ENCODE measurements at regions not wholly inside any gene's neighbourhood (a gene's known extent, or its start where the extent isn't known, plus 50 kb on each side); places are given as distances from the start of the nearest gene placed in this dataset.

DNA sequence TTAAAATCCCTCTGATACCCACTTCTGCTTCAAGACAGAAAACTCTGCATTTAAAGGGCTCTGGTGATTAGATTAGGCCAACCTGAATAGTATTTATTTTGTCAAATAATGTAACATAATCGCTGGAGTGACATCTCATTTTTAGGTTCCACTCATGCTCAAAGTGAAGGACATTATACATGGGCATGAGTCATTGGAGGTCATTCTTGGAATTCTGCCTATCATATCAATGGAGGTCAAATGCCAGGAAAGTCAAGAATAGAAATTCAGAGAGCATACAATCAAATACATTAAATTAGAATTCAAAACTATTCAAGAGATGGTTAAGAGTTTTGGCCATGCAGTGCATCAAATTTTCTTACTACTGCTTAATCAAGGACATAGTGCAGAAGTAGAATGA lies 50.8 kb upstream of the PRSS1 start:
- H3K4me3 Mint-ChIP-seq (ENCODE audit: unreplicated experiment), result no peak overlapping the region
- H3K36me3 Mint-ChIP-seq (ENCODE audit: low read depth, unreplicated experiment), result no peaks in the 10 kb centered on the region
- no peaks in the 10 kb centered on the region for H3K9me3 Mint-ChIP-seq (ENCODE audit: unreplicated experiment)
- TF ChIP-seq, protein P1, sequence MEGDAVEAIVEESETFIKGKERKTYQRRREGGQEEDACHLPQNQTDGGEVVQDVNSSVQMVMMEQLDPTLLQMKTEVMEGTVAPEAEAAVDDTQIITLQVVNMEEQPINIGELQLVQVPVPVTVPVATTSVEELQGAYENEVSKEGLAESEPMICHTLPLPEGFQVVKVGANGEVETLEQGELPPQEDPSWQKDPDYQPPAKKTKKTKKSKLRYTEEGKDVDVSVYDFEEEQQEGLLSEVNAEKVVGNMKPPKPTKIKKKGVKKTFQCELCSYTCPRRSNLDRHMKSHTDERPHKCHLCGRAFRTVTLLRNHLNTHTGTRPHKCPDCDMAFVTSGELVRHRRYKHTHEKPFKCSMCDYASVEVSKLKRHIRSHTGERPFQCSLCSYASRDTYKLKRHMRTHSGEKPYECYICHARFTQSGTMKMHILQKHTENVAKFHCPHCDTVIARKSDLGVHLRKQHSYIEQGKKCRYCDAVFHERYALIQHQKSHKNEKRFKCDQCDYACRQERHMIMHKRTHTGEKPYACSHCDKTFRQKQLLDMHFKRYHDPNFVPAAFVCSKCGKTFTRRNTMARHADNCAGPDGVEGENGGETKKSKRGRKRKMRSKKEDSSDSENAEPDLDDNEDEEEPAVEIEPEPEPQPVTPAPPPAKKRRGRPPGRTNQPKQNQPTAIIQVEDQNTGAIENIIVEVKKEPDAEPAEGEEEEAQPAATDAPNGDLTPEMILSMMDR (IDR thresholded peaks at IDR 0.05; ENCODE audit: unreplicated experiment), result no peak
- H3K27me3 Mint-ChIP-seq (ENCODE audit: unreplicated experiment), result peaks cover 5% of the 10 kb centered on the region
- no peaks in the 10 kb centered on the region for H3K4me1 Mint-ChIP-seq (ENCODE audit: unreplicated experiment)
- H3K27ac Mint-ChIP-seq (ENCODE audit: unreplicated experiment), result no peak overlapping the region
- no peak for DNase-seq (ENCODE audit: low spot score)

DNA sequence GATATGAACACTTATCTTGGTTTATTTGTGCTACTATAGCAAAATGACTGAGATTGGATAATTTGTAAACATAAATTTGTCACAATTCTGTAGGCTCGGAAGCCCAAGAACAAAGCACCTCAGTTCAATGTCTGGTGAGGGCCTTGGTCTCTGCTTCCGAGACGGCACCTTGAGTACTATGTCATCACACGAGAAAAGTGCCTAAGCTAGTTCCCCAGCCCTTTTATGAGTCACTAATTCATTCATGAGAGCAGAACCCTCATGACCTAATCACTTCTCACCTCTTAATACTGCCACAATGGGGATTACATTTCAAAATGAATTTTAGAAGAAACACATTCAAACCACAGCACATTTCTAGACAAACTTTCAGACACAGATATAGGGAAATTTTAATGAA lies 52.0 kb upstream of the PRSS1 start:
- TF ChIP-seq, protein P1 (IDR thresholded peaks at IDR 0.05; ENCODE audit: unreplicated experiment), result no peak
- no peak overlapping the region for H3K27ac Mint-ChIP-seq (ENCODE audit: unreplicated experiment)
- no peak for DNase-seq (ENCODE audit: low spot score)
- no peak overlapping the region for H3K4me3 Mint-ChIP-seq (ENCODE audit: unreplicated experiment)
- H3K36me3 Mint-ChIP-seq (ENCODE audit: low read depth, unreplicated experiment), result no peaks in the 10 kb centered on the region
- H3K27me3 Mint-ChIP-seq (ENCODE audit: unreplicated experiment), result no peaks in the 10 kb centered on the region
- H3K4me1 Mint-ChIP-seq (ENCODE audit: unreplicated experiment), result no peaks in the 10 kb centered on the region
- H3K9me3 Mint-ChIP-seq (ENCODE audit: unreplicated experiment), result no peaks in the 10 kb centered on the region

- DNase-seq (ENCODE audit: low spot score), result no peak
- Mint-ChIP-seq H3K27me3 (ENCODE audit: unreplicated experiment) (no peaks in the 10 kb centered on the region), H3K27ac (ENCODE audit: unreplicated experiment) (no peak overlapping the region), H3K9me3 (ENCODE audit: unreplicated experiment) (no peaks in the 10 kb centered on the region), H3K36me3 (ENCODE audit: low read depth, unreplicated experiment) (no peaks in the 10 kb centered on the region), H3K4me3 (ENCODE audit: unreplicated experiment) (no peak overlapping the region), H3K4me1 (ENCODE audit: unreplicated experiment) (no peaks in the 10 kb centered on the region)
- TF ChIP-seq, protein P1 (IDR thresholded peaks at IDR 0.05; ENCODE audit: unreplicated experiment), result no peak
These were observed 52.7 kb upstream of the PRSS1 start for GRCh38 chr7:142696456-142697179.

DNA sequence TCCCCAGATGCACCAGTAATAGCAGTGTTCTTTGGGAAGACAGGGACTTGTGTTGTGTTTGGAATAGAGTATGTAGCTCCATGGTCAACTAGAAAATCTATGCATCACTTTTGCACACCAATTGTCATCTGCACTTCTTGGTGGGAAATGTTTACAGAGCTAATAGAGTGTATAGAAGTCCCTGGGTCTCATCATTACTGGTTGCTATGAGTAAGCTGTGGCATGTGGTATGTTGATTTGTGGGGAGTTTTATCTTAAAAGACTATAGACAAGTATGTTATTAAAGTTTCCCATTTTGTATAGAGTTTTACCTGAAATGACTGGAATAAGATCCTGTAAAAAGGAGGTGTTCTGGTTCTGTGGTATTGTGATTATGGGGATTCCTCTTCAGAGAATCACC lies 55.4 kb upstream of the PRSS1 start:
- DNase-seq (ENCODE audit: low spot score), result no peak
- Mint-ChIP-seq H3K27ac (ENCODE audit: unreplicated experiment) (no peak overlapping the region), H3K9me3 (ENCODE audit: unreplicated experiment) (no peaks in the 10 kb centered on the region), H3K27me3 (ENCODE audit: unreplicated experiment) (no peaks in the 10 kb centered on the region), H3K36me3 (ENCODE audit: low read depth, unreplicated experiment) (no peaks in the 10 kb centered on the region), H3K4me3 (ENCODE audit: unreplicated experiment) (no peak overlapping the region), H3K4me1 (ENCODE audit: unreplicated experiment) (no peaks in the 10 kb centered on the region)
- TF ChIP-seq, protein P1 (IDR thresholded peaks at IDR 0.05; ENCODE audit: unreplicated experiment), result no peak

DNA sequence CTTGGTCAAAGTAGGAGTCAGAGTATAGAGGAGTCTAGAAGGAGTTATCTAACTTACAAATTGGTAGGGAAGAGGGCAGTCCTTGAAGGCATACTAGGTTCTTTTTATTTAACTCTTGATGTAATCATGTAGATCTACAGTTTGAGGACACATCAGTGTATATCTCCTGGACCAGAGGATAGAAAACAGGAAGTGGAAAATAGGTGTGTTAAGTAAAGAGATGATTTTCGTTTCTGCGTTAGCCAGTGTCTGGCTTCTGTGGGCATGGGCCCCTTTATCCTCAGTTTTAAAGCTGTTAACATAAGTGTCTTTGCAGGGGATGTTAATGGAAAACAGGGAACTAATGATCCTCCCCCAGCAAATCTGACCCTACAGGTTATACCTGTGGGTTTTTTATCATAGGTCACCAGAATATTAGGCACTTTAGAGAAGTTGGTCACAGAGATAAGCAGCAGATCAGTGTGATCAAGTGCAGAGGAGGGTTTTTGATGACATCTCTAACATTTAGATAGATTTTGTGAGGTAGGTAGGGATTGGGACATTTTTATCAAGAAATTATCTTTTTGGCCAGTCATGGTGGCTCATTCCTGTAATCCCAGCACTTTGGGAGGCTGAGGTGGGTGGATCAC lies 58.6 kb upstream of the PRSS1 start:
- Mint-ChIP-seq H3K9me3 (ENCODE audit: unreplicated experiment) (no peaks in the 10 kb centered on the region), H3K27ac (ENCODE audit: unreplicated experiment) (no peak overlapping the region), H3K4me3 (ENCODE audit: unreplicated experiment) (no peak overlapping the region), H3K27me3 (ENCODE audit: unreplicated experiment) (no peaks in the 10 kb centered on the region), H3K36me3 (ENCODE audit: low read depth, unreplicated experiment) (no peaks in the 10 kb centered on the region), H3K4me1 (ENCODE audit: unreplicated experiment) (no peaks in the 10 kb centered on the region)
- TF ChIP-seq, protein P1 (IDR thresholded peaks at IDR 0.05; ENCODE audit: unreplicated experiment), result no peak
- DNase-seq (ENCODE audit: low spot score), result no peak

Measured in endothelial cell (in vitro differentiated cells).